ENCODE measurements at regions not wholly inside any gene's neighbourhood (a gene's known extent, or its start where the extent isn't known, plus 50 kb on each side); places are given as distances from the start of the nearest gene placed in this dataset.

DNA sequence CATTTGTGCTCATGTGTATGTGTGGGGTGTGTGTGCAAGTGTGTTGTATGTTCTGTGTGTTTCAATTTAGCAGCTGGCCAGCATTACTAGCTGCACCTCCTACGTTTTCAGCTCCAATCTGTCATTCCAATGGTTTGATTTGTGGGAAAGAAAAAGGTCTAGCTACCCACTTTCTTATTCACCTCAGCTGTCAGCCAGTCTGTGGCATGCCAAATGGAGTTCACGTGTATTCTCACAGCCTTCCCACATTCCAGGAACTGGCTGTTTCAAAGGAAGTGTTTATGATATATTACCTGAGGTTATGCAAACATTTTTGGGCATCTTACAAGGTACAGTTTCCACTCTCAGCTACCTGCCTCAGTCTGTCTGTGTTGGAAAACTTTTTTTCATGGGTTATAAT lies 220.2 kb upstream of the CPNE8 start:
- TF ChIP-seq, protein P1, sequence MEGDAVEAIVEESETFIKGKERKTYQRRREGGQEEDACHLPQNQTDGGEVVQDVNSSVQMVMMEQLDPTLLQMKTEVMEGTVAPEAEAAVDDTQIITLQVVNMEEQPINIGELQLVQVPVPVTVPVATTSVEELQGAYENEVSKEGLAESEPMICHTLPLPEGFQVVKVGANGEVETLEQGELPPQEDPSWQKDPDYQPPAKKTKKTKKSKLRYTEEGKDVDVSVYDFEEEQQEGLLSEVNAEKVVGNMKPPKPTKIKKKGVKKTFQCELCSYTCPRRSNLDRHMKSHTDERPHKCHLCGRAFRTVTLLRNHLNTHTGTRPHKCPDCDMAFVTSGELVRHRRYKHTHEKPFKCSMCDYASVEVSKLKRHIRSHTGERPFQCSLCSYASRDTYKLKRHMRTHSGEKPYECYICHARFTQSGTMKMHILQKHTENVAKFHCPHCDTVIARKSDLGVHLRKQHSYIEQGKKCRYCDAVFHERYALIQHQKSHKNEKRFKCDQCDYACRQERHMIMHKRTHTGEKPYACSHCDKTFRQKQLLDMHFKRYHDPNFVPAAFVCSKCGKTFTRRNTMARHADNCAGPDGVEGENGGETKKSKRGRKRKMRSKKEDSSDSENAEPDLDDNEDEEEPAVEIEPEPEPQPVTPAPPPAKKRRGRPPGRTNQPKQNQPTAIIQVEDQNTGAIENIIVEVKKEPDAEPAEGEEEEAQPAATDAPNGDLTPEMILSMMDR (IDR thresholded peaks at IDR 0.05; ENCODE audit: unreplicated experiment) = no peak
- Mint-ChIP-seq H3K27me3 (ENCODE audit: low read depth) (no peaks in the 10 kb centered on the region), H3K36me3 (no peaks in the 10 kb centered on the region), H3K9me3 (peaks cover 9% of the 10 kb centered on the region), H3K4me1 (peaks cover 40% of the 10 kb centered on the region), H3K4me3 (no peak overlapping the region), H3K27ac (peak overlapping the region; percentile 35)
- no peak for DNase-seq (ENCODE audit: low spot score in 2 of 2, unreplicated experiment in 2 of 2)

DNA sequence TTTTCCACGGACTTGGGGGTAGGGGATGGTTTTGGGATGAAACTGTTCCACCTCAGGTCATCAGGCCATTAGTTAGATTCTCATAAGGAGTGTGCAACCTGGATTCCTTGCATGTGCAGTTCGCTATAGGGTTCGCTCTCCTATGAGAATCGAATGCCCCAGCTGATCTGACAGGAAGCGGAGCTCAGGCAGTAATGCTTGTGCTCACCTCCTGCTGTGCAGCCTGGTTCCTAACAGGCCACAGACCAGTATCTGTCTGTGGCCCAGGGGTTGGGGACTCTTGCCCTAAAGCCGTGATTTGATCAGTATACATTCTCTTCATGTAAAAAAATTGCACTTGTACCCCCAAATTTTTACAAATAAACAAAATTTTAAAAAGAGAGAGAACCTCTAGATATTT lies 219.4 kb upstream of the CPNE8 start:
- DNase-seq (ENCODE audit: low spot score in 2 of 2, unreplicated experiment in 2 of 2) = no peak
- TF ChIP-seq, protein P1 (IDR thresholded peaks at IDR 0.05; ENCODE audit: unreplicated experiment) = no peak

DNA sequence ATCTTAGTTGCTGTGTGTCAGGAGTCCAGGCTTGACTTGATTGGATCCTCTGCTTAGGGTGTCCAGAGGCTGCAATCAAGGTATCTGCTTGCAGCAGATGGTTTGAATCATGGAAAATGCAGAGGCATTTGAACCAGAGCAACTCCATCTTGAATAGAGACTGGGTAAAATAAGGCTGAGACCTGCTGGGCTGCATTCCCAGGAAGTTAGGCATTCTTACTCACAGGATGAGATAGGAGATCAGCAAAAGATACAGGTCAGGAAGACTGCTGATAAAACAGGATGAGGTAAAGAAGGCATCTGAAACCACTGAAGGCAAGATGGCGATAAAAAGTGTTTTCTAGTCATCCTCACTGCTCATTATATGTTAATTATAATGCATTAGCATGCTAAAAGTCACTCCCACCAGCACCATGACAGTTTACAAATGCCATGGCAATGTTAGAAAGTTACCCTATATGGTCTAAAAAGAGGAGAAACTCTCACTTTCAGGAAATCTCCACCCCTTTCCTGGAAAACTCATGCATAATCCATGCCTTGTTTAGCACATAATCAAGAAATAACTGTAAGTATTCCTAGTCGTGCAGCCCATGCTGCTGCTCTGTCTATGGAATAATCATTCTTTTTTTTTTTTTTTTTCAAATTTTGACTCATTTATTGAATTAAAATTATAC lies 218.3 kb upstream of the CPNE8 start:
- TF ChIP-seq, protein P1 (IDR thresholded peaks at IDR 0.05; ENCODE audit: unreplicated experiment) = no peak
- no peak for DNase-seq (ENCODE audit: low spot score in 2 of 2, unreplicated experiment in 2 of 2)
- Mint-ChIP-seq H3K27ac (peak overlapping the region; percentile 14), H3K4me1 (peaks cover 40% of the 10 kb centered on the region), H3K36me3 (no peaks in the 10 kb centered on the region), H3K4me3 (no peak overlapping the region), H3K27me3 (ENCODE audit: low read depth) (no peaks in the 10 kb centered on the region), H3K9me3 (peaks cover 17% of the 10 kb centered on the region)

More for the DNA sequence above, 219.4 kb upstream of the CPNE8 start:
- Mint-ChIP-seq H3K27me3 (ENCODE audit: low read depth) (no peaks in the 10 kb centered on the region), H3K9me3 (peaks cover 17% of the 10 kb centered on the region), H3K27ac (no peak overlapping the region), H3K4me1 (peaks cover 40% of the 10 kb centered on the region), H3K4me3 (no peak overlapping the region), H3K36me3 (no peaks in the 10 kb centered on the region)

DNA sequence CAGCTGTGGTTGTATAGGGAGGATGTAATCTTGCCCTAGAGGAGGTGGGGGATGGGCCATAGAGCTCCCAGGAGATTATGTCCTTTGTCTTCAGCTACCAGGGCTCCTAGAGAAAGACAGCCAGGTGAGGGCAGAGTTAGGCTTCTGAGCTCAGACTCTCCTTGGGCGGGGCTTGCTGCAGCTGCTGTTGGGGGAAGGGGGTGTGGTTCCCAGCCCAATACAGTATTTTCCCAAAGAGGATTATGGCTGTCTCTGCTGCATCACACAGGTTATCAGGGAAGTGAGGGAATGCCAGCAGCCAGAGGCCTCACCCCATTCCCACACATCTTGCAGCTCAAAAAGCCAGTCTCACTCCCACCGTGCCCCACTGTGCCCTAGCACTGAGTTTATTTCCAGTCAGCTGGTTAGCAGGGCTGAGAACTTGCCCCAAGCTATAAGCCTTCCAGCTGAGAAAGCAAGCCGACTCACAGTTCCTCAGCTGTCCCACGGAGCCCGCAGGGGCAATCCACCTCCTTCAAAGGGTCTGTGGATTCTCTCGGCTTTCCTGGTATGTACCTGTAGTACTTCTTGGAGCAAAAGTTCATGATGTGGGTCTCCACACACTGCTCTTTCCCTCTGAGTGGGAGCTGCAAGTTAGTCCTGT lies 217.3 kb upstream of the CPNE8 start:
- Mint-ChIP-seq H3K27ac (no peak overlapping the region), H3K4me1 (peaks cover 43% of the 10 kb centered on the region), H3K27me3 (ENCODE audit: low read depth) (no peaks in the 10 kb centered on the region), H3K9me3 (peaks cover 17% of the 10 kb centered on the region), H3K4me3 (no peak overlapping the region), H3K36me3 (no peaks in the 10 kb centered on the region)
- DNase-seq (ENCODE audit: low spot score in 2 of 2, unreplicated experiment in 2 of 2) = no peak
- TF ChIP-seq, protein P1 (IDR thresholded peaks at IDR 0.05; ENCODE audit: unreplicated experiment) = no peak

DNA sequence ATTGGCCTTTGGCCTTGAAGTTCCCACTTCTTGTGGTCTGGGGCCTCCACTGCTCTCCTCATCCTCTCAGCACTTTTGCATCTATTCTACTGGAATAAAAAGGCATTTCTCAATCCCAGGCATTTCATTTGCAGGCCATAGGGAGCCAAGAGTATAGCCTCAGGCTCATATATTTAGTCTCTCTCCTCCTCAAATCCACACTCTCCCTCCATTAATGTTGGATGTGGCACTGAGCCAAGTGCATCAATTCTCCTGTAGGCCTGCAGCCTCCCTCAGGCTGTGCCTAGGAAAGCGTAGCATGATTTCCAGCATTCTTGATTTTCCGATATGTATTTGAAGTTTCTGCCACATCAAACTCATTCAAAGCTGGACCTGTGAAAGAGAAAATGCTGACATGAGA lies 211.5 kb upstream of the CPNE8 start:
- TF ChIP-seq, protein P1 (IDR thresholded peaks at IDR 0.05; ENCODE audit: unreplicated experiment) = no peak
- peak in 1 of 2 experiments; percentile 46 for DNase-seq (ENCODE audit: low spot score in 2 of 2, unreplicated experiment in 2 of 2)
- no peak overlapping the region for H3K4me3 Mint-ChIP-seq
- H3K27ac Mint-ChIP-seq = no peak overlapping the region
- H3K9me3 Mint-ChIP-seq = peaks cover 12% of the 10 kb centered on the region
- H3K36me3 Mint-ChIP-seq = no peaks in the 10 kb centered on the region
- no peaks in the 10 kb centered on the region for H3K27me3 Mint-ChIP-seq (ENCODE audit: low read depth)
- peaks cover 19% of the 10 kb centered on the region for H3K4me1 Mint-ChIP-seq

Data from mesothelial cell of epicardium (in vitro differentiated cells).